ENCODE measurements at regions not wholly inside any gene's neighbourhood (a gene's known extent, or its start where the extent isn't known, plus 50 kb on each side); places are given as distances from the start of the nearest gene placed in this dataset.

GRCh38 chr17:72423286-72423589, 302.4 kb downstream of the SOX9 start:
- Histone ChIP-seq H3K9ac (ENCODE audit: low read length) (no peak overlapping the region), H3K27ac (ENCODE audit: low read depth, low read length) (no peak overlapping the region), H3K79me2 (ENCODE audit: insufficient read depth, low read length) (no peaks in the 10 kb centered on the region), H2AFZ (ENCODE audit: low read depth, low read length, severe bottlenecking) (no peak overlapping the region), H3K27me3 (ENCODE audit: low read length) (no peaks in the 10 kb centered on the region), H3K4me2 (ENCODE audit: low read depth, low read length, poor library complexity, severe bottlenecking) (no peak overlapping the region), H3K4me3 (ENCODE audit: insufficient read depth, low read length, poor library complexity, severe bottlenecking) (no peak overlapping the region), H3K9me3 (ENCODE audit: insufficient read depth, low read length) (no peaks in the 10 kb centered on the region), H3K36me3 (ENCODE audit: low read length) (no peaks in the 10 kb centered on the region), H3K9me2 (replicated peaks; ENCODE audit: insufficient read depth, low read length) (no peaks in the 10 kb centered on the region), H4K20me1 (ENCODE audit: low read depth, low read length) (no peaks in the 10 kb centered on the region), H3F3A (ENCODE audit: insufficient read depth) (no peaks in the 10 kb centered on the region)
- TF ChIP-seq, protein P1, sequence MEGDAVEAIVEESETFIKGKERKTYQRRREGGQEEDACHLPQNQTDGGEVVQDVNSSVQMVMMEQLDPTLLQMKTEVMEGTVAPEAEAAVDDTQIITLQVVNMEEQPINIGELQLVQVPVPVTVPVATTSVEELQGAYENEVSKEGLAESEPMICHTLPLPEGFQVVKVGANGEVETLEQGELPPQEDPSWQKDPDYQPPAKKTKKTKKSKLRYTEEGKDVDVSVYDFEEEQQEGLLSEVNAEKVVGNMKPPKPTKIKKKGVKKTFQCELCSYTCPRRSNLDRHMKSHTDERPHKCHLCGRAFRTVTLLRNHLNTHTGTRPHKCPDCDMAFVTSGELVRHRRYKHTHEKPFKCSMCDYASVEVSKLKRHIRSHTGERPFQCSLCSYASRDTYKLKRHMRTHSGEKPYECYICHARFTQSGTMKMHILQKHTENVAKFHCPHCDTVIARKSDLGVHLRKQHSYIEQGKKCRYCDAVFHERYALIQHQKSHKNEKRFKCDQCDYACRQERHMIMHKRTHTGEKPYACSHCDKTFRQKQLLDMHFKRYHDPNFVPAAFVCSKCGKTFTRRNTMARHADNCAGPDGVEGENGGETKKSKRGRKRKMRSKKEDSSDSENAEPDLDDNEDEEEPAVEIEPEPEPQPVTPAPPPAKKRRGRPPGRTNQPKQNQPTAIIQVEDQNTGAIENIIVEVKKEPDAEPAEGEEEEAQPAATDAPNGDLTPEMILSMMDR (IDR thresholded peaks at IDR 0.05; ENCODE audit: insufficient read depth, low read length, poor library complexity, severe bottlenecking) = no peak
- TF ChIP-seq EZH2phosphoT487 (conservative IDR thresholded peaks at IDR 0.05; ENCODE audit: low read length) = no peak

DNA sequence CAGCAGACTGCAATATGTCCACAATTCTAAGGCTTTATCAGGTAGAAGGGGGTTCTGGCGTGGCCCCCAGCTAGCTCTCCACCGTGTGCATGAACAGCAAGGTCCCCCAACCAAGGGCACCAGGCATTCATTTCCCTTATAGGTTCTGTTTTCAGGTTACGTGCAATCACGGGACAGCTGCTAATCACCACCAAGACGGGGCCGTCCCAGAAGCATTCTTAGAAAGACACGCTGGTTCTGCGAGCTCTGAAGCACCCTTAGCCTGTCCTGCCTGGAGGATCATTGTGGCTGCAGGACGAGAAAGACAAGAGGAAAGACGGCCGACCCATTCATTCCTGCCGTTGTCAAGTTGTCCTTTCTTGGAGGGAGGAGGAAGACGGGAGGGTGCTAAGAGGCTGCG, 302.9 kb downstream of the SOX9 start:
- no peak overlapping the region for H3K27ac ChIP-seq (ENCODE audit: low read depth, low read length)
- no peak for TF ChIP-seq EZH2phosphoT487 (conservative IDR thresholded peaks at IDR 0.05; ENCODE audit: low read length)
- H3K9me3 ChIP-seq (ENCODE audit: insufficient read depth, low read length) = no peaks in the 10 kb centered on the region
- no peaks in the 10 kb centered on the region for H4K20me1 ChIP-seq (ENCODE audit: low read depth, low read length)
- no peaks in the 10 kb centered on the region for H3F3A ChIP-seq (ENCODE audit: insufficient read depth)
- no peaks in the 10 kb centered on the region for H3K36me3 ChIP-seq (ENCODE audit: low read length)
- H3K27me3 ChIP-seq (ENCODE audit: low read length) = no peaks in the 10 kb centered on the region
- H3K4me2 ChIP-seq (ENCODE audit: low read depth, low read length, poor library complexity, severe bottlenecking) = no peak overlapping the region
- no peak overlapping the region for H2AFZ ChIP-seq (ENCODE audit: low read depth, low read length, severe bottlenecking)
- no peak overlapping the region for H3K4me3 ChIP-seq (ENCODE audit: insufficient read depth, low read length, poor library complexity, severe bottlenecking)
- no peaks in the 10 kb centered on the region for H3K79me2 ChIP-seq (ENCODE audit: insufficient read depth, low read length)
- H3K9ac ChIP-seq (ENCODE audit: low read length) = no peak overlapping the region
- no peaks in the 10 kb centered on the region for H3K9me2 ChIP-seq (replicated peaks; ENCODE audit: insufficient read depth, low read length)

GRCh38 chr17:72424505-72425117, 303.8 kb downstream of the SOX9 start:
- H3K9me2 ChIP-seq (replicated peaks; ENCODE audit: insufficient read depth, low read length) = no peaks in the 10 kb centered on the region
- H3K9me3 ChIP-seq (ENCODE audit: insufficient read depth, low read length) = no peaks in the 10 kb centered on the region
- no peaks in the 10 kb centered on the region for H3K79me2 ChIP-seq (ENCODE audit: insufficient read depth, low read length)
- H4K20me1 ChIP-seq (ENCODE audit: low read depth, low read length) = no peaks in the 10 kb centered on the region
- H2AFZ ChIP-seq (ENCODE audit: low read depth, low read length, severe bottlenecking) = no peak overlapping the region
- H3K36me3 ChIP-seq (ENCODE audit: low read length) = no peaks in the 10 kb centered on the region
- TF ChIP-seq, protein P1 (IDR thresholded peaks at IDR 0.05; ENCODE audit: insufficient read depth, low read length, poor library complexity, severe bottlenecking) = no peak
- no peak for TF ChIP-seq EZH2phosphoT487 (conservative IDR thresholded peaks at IDR 0.05; ENCODE audit: low read length)
- no peak overlapping the region for H3K27ac ChIP-seq (ENCODE audit: low read depth, low read length)
- no peaks in the 10 kb centered on the region for H3F3A ChIP-seq (ENCODE audit: insufficient read depth)
- H3K4me2 ChIP-seq (ENCODE audit: low read depth, low read length, poor library complexity, severe bottlenecking) = no peak overlapping the region
- no peaks in the 10 kb centered on the region for H3K27me3 ChIP-seq (ENCODE audit: low read length)
- no peak overlapping the region for H3K9ac ChIP-seq (ENCODE audit: low read length)
- H3K4me3 ChIP-seq (ENCODE audit: insufficient read depth, low read length, poor library complexity, severe bottlenecking) = no peak overlapping the region

DNA sequence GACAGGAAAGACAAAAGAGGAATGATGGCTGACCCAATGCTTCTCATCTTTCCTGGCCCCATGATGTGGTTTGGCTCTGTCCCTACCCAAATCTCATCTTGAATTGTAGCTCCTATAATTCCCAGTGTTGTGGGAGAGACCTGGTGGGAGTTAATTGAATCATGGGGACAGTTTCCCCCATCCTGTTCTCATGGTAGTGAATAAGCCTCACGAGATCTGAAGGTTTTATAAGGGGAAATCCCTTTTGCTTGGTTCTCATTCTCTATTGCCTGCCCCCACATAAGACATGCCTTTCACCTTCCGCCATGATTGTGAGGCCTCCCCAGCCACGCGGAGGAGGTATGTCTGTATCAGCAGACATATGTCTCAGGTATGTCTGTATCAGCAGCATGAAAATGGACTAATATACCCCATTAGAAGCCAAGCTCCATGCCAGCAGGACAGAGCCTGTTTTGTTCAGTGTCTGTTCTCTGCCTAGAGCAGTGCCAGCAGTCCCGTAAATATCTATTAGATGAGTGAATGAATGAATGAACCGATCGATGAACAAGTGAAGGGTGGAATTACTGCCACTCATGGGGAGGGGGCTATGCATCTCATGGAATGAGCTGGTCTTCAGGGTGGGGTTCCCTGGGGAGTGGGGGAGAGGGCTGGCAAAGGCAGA, 304.4 kb downstream of the SOX9 start:
- H3K4me2 ChIP-seq (ENCODE audit: low read depth, low read length, poor library complexity, severe bottlenecking) = no peak overlapping the region
- no peaks in the 10 kb centered on the region for H3K79me2 ChIP-seq (ENCODE audit: insufficient read depth, low read length)
- H2AFZ ChIP-seq (ENCODE audit: low read depth, low read length, severe bottlenecking) = no peak overlapping the region
- H3F3A ChIP-seq (ENCODE audit: insufficient read depth) = no peaks in the 10 kb centered on the region
- TF ChIP-seq, protein P1 (IDR thresholded peaks at IDR 0.05; ENCODE audit: insufficient read depth, low read length, poor library complexity, severe bottlenecking) = no peak
- TF ChIP-seq EZH2phosphoT487 (conservative IDR thresholded peaks at IDR 0.05; ENCODE audit: low read length) = no peak
- H3K36me3 ChIP-seq (ENCODE audit: low read length) = no peaks in the 10 kb centered on the region
- no peaks in the 10 kb centered on the region for H3K9me3 ChIP-seq (ENCODE audit: insufficient read depth, low read length)
- H3K27me3 ChIP-seq (ENCODE audit: low read length) = no peaks in the 10 kb centered on the region
- H3K27ac ChIP-seq (ENCODE audit: low read depth, low read length) = no peak overlapping the region
- no peak overlapping the region for H3K4me3 ChIP-seq (ENCODE audit: insufficient read depth, low read length, poor library complexity, severe bottlenecking)
- no peaks in the 10 kb centered on the region for H3K9me2 ChIP-seq (replicated peaks; ENCODE audit: insufficient read depth, low read length)
- H4K20me1 ChIP-seq (ENCODE audit: low read depth, low read length) = no peaks in the 10 kb centered on the region
- no peak overlapping the region for H3K9ac ChIP-seq (ENCODE audit: low read length)
